22Rv1 (cell line): ENCODE measurements at regions not wholly inside any gene's neighbourhood (a gene's known extent, or its start where the extent isn't known, plus 50 kb on each side); places are given as distances from the start of the nearest gene placed in this dataset.

ENCODE experiments used
- ZFX ChIP-seq: fragments of 450-650 bp; IDR thresholded peaks from 2 replicates; pipeline ENCODE4 v1.6.1; 2017; ENCODE audit warnings: antibody characterized with exemption, borderline replicate concordance
- TF ChIP-seq, protein P1 (sequence below): fragments of 450-650 bp; IDR thresholded peaks from 2 replicates; pipeline ENCODE4 v1.5.1; 2017; ENCODE audit warnings: mild to moderate bottlenecking

GRCh38 chr1:177796561-177796960 is 173.3 kb downstream of the SEC16B start:
- TF ChIP-seq, protein P1, sequence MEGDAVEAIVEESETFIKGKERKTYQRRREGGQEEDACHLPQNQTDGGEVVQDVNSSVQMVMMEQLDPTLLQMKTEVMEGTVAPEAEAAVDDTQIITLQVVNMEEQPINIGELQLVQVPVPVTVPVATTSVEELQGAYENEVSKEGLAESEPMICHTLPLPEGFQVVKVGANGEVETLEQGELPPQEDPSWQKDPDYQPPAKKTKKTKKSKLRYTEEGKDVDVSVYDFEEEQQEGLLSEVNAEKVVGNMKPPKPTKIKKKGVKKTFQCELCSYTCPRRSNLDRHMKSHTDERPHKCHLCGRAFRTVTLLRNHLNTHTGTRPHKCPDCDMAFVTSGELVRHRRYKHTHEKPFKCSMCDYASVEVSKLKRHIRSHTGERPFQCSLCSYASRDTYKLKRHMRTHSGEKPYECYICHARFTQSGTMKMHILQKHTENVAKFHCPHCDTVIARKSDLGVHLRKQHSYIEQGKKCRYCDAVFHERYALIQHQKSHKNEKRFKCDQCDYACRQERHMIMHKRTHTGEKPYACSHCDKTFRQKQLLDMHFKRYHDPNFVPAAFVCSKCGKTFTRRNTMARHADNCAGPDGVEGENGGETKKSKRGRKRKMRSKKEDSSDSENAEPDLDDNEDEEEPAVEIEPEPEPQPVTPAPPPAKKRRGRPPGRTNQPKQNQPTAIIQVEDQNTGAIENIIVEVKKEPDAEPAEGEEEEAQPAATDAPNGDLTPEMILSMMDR, result no peak
- TF ChIP-seq ZFX, result no peak
